HG03045 (cell line): ENCODE measurements at regions not wholly inside any gene's neighbourhood (a gene's known extent, or its start where the extent isn't known, plus 50 kb on each side); places are given as distances from the start of the nearest gene placed in this dataset.

ENCODE experiments used
- ATAC-seq: cut with Tn5 transposase; IDR thresholded peaks from one replicate; pipeline ENCODE4 v1.9.1; 2021; ENCODE audit warnings: mild to moderate bottlenecking, moderate library complexity; ENCODE audit not compliant: unreplicated experiment

DNA sequence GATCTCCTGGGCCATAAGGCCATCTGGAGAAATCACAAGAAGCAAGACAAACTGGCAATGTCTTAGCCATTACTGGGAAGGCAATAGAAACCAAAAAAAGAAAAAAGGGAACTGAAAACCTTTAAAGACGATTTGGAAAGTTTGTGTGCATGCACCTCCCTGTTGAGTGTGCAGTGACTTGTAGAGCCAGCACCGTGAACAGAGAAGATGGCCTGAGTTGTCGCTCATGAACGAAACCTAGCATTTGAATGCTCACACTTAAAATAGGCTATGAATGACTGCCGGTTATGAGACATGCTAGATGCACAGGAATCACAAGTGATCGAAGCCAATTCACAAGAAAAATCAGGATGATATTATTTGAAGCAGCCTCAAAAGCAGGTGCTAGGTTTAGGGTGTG, 151.3 kb upstream of the ADO start:
- peak; percentile 77 for ATAC-seq

DNA sequence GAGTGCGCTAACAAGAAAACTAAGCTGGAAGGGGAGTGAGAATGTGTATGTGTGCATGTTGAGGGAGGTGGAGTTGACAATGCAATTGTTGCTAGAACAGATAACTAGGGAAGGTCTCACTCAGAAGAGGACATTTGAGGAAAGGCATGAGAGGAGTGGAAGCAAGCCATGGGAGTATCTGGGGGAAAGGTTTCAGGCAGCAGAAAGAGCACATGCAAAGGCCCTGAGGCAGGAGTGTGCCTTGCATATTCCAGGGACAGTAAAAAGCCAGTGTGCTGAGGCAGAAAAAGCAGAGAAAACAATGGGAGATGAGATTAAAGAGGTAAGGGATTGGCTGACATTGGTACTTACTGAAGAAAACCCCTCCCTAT, 149.6 kb upstream of the ADO start:
- ATAC-seq = no peak

DNA sequence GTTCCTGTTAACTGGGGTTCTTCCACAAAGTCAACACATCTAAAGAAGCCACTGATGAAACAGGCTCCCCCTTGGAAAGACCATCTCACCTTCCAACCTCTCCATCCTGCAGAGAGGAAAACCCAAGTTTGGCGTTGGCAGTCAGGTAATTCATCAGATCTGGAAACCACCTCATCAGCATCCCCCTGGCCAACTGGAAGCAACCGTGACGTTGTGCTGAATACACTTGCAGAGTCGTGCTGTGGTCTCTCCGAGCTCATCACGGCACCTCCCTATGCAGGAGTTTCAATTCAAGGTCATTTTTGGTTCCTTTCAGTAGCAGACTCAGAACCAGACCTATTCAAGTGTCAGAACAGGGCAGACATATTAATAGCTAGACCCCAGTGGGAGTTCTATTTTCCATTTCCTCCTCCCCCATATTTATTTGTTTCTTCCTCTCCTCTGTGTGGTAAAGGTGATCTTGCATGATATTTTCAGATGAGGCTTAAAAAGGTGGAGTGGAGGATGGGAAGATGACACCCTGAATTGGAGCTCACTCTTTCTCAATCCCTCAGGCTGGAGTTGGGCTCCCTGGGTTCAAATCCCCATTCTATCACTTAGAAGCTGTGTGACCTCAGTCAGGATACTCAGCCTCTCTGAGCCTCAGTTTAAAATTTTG, 149.1 kb upstream of the ADO start:
- ATAC-seq = peak; percentile 83

DNA sequence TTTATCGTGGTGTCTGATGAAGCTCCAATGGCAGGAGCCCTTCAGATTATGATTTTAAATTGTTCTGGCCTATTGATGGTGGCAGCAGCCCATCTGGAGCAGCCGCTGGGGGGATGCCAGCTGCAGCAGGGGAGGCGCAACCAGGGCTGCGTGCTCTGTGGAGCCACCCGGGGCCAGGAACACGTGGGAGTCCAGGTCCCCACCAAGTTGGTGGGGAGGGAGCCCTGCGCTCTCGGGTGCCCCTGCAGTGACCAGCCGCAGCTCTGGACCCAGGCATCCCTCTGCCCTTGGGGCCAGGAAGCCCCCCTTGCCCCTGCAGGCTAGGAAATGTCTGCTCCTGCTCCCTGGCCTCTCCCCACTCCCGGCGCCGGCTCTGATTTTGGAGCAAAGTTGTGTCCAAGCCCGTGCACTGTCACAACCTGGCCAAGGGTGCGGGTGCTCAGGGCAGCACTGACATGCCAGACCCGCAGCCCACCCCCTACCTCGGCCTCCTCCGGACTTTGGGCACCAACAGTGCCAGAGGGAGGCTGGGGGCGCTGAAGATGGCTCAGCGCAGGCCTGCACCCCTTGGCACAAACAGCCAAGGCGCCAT, 147.2 kb upstream of the ADO start:
- no peak for ATAC-seq

DNA sequence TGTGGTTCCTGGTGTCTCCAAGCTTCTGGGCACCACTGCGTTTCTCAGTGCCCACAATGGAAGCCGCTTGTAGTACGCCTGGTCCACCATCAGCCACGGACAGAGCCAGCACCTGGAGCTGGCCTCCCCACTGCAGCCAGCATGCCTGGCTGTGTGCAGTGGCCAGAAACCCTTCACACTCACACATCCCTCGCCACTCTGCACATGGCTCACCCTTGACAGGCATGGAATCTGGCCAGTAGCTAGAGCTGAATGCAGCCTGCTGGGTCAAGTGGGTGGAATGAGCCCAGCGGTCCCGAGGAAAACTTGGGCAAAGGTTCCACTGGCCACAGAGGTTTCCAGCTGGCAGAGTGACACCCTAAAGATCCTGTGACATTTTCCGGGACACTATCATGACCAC, 146.0 kb upstream of the ADO start:
- no peak for ATAC-seq

DNA sequence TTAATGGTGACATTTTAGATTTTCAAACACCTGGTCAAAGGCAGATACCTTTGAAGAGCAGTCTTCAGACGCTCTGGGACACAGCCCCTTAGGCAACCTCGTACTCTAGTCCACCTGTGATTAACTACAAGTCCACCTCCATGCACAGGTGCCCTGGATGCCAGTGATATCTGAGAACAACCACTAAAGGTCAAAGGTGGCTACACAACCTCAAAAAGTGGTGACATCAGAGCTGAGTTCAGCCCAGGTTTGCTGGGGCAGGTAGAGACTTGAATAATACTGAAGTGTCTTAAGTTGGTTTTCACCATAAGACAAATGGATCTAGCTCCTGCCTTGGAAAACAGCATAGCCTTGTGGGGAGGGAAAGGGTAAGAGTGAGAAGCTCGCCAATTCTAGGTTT, 143.4 kb upstream of the ADO start:
- no peak for ATAC-seq

DNA sequence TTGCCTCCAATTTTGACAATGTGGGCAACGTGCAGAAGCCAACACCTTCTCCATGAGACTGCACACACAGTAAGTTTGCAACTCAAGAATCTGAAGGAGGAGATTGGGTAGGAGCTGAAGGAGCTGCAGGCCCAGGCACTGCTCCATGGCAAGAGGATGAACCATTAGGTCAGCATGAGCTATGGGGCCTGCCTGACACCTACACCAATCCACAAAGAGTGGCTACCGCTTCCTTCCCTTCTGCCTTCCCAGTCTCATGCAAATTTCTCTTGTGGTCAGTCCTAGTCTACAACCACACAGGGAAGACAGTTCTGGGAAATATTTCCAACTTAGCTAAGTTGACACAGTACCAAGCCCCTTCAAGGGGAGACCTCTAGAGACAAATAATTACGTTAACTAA, 142.0 kb upstream of the ADO start:
- ATAC-seq = no peak

DNA sequence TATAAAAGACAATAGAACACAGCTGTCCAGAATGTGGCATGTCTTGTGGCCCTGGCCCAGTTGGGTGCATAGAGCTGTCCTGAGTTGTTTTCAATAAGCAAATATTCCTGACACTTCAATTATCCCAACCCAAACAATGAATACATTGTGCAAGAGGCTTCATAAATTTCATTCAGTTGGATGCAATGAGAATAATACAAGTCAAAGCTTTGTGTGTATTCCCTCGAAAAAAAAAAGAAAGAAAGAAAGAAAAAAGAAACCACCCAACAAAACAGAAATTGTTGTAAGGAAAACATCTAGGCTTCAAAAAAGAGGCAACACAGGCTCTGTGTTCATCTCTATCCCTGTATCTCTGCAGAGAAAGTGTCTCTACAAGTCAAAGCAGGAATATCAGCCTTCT, 138.7 kb upstream of the ADO start:
- ATAC-seq = no peak

DNA sequence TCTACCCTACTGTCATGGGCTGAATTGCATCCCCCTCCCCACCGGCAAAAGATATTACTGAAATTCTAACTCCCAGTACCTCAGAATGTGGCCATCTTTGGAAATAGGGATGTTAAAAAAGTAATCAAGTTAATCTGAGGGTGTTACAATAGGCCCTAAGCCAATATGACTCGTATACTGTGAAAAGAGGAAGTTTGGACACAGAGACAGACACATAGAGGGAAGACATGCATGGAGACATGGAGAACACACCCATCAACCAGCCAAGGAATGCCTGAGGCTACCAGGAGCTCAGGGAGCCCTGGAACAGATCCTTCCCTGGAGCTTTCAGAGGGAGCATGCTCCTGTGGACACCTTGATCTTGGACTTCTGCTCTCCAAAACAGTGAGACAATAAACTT, 138.2 kb upstream of the ADO start:
- ATAC-seq = no peak

DNA sequence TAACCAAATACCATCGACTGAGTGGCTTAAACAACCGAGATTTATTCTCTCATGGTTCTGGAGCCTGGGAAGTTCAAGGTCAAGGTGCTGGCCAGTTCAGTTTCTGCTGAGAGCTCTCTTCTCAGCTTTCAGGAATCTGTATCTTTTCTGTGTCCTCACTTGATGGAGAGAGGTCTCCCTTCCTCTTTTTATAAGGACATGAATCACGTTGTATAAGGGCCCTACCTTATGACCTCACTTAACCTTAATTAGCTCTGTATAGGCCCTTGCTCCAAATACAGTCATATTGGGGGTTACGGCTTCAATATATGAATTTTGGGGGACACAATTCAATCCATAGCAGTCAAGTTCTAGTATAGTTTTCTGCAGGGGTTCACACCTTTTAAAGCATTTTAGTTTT, 135.2 kb upstream of the ADO start:
- no peak for ATAC-seq

DNA sequence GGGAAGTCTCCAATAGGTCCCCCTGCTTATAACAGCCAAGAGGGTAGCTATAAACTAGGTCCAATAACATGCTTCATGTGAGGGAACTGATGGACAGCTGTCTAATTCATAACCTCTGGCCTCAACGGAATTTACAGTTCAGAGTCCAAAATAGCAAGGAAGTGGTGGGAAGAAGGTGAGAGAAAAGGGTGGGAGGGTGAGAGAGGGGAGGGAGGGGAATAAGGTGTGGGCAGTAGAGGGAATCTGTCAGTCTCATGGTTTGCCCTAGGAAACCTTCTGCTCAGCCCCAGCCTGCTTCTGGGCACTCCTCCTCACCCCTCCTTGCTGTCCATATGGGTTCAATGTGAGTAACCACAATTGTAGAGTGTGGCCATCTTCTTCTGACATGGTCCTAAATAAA, 133.4 kb upstream of the ADO start:
- ATAC-seq = no peak

DNA sequence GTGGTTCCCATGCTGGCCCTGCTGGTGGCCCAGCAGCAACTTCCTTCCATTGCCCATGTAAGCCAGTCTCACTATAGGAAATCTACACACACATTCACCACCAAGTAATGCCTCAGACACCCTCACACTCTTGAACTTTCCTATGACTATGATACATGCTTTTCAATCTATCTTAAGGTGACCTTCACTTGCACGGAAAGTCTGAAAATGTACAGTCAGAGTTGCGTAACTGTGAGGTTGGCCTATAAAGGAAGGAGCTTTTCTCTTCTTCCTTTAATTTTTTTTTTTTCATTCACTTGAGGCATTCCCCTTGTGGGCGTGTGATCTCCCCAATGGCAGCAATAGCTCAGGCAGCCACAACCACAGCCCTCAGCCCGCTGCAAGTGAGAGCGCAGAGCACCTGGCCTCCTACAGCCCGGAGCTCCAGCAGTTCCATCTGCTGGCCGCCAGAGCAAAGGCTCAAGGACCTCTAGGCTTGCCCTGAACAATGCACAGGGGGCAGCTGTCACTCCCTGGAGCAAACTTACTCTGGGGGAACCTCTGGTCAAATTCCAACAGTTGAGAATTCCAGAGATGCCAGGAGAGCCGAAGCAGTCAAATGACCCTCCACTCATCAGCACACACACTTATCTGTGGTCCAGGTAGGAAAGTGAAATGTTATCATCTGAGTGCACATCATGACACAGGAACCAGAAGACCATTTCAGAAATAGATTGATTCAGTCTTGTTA, 123.1 kb upstream of the ADO start:
- ATAC-seq = peak; percentile 98

DNA sequence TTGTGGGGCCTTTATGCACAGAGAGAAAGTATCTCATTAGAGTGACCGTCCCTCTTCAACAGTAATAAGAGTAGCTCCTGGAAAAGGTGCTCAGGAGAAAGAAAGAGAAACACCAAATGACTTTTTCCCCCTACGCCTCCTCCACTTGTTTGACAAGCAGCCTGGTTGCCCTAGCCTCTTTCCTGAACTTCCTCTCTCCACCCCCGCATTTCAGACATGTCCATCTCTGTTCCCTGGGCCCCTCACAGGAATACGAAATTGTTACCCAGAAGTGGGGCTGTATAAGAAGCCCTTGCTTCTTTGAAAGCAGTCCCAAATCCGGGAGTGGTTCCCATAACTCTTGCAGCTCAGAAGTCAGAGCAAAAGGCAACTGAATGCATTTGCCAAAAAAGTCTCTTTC, 119.6 kb upstream of the ADO start:
- no peak for ATAC-seq

DNA sequence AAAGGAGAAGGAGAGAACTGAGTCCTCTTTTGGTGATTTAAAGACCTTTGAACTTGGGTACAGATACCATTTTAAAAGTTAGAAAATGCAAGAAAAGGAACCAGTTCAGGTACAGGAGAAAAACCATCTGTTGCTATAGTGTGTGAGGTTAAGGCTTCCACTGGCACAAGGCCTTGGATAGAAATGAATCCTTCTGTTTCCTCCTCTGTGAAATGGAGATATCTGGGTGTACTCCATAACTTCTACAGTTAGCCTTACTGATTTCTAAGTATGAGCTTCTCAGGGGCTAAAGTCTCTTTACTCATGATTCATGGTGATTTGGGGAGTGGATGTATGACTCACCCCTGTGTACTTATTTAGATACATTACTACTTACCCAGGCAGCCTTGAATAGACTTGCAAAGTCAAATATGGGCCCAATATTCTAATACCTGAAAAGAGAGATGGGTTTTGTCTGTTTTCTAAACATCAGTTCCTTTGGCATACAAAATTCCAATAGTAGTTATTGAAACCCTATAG, 117.2 kb upstream of the ADO start:
- ATAC-seq = no peak

DNA sequence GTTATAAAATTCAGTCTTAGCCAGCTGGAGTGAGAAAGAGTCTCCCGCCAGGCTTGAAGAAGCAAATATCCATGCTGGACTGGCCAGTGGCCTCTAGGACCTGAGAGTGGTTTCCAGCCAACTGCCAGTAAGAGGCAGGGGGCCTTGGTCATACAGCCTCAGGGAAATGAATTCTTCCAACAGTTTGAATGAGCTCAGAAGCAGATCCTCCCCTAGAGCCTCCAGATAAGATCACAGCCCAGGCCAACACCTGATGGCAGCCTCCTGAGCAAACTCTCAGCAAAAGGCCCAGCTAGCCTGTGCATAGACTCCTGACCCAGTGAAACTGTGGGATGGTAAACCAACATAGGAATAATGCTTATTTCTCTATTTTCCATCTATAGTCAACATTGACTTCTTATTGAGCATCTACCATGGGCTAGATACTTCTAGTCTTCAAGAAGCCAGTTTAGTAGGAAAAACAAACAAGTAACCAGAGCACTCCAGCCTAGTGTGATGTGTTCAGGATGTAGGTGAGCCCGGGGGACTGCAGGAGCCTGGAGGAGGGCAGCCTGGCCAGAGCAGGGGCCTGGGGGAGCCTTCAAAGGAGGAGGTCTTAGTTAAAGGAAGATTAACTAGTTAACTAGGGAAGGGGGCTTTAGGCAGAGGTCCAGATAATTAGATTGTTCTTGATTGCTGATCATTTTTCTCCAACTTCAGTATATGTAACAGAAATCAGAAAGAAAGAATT, 115.4 kb upstream of the ADO start:
- no peak for ATAC-seq

DNA sequence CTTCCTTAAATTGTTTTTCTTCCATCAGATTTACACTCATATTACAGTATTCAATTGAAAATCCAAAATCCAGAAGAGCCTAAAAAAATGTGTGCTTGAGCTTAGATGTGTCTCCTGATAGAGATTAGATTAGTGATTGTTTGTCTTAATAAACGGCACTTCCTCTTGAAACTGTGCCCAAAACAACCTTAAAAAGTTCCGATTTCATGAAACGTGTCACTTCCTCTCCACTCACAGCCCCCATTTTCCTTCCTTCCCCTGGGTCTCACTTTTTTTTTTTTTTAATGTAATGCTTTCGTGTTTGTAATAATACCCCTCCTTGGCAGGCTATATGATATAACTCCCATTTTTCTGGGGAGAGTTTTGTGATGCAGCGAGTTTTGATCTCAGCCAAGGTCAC, 114.8 kb upstream of the ADO start:
- no peak for ATAC-seq

DNA sequence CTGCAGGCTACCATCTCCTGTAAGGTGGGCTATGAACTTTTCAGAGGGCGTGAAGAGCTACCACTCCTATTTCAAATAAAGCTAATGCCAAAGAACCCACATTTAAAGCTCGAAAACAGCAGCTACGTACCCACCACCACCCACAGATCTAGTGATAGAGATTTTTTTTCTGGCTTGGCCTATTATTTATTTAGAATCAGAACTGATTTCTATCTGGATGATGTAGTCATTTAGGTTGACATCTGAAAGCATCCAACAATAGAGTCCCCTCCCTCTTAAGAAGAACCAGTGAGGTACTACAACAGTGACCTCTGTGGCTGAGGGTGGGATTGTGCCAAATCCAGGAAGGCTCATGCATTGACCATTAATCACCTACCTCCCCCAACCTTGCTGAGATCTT, 113.8 kb upstream of the ADO start:
- ATAC-seq = no peak

DNA sequence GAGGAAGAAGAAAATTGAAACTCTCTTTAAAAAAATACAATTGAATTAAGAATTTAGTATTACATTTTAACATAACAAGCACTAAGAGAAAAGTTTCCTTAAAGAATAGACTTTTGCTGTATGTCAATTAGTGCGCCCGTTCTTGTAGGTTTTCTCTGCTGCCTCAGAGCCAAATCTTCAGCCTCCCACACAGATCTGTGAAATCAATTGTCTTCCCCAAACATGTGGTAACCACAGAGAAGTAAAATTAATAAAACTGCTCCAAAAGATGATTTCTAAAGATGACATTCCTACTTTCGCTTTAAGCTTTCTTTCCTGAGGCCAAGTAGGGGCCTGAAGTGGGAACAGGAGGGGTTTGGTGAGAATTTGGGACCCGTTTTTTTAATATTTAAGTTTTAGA, 113.2 kb upstream of the ADO start:
- no peak for ATAC-seq

DNA sequence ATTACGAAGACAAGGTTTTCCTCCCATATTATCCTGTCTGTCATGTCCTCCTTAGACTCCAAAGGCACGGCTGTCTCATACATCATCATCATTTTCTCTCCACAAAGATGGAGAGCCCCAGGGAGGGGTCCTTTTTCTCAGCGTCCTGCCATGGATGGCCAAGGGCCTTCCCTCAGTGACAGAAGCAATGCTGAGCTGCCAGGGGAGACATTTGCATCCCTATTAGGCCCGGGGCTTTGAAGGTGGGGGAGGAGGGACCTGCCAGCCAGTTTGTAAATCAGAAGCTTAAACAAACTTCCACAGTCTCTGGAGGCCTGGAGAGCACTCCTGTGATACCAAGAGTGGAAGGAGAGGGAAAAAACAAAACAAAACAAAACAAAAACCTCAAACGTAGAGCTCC, 112.4 kb upstream of the ADO start:
- ATAC-seq = no peak

DNA sequence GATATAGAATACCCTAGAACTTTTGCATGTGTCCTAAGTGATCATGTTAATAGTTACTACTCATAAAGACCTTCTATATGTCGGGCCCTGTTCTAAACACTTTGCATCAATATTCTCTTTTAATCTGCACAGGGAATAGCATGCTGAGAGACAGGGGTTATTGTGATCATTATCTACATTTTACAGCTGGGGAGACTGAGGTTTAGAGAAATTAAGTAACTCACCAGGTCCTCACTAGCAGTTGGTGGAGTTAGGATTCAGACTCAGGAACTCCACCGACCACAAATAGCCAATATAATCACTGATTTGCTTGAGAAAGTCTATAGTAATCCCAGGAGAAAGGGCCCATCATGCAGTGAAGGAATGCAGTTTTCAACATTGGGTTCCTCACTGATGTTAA, 111.2 kb upstream of the ADO start:
- no peak for ATAC-seq

DNA sequence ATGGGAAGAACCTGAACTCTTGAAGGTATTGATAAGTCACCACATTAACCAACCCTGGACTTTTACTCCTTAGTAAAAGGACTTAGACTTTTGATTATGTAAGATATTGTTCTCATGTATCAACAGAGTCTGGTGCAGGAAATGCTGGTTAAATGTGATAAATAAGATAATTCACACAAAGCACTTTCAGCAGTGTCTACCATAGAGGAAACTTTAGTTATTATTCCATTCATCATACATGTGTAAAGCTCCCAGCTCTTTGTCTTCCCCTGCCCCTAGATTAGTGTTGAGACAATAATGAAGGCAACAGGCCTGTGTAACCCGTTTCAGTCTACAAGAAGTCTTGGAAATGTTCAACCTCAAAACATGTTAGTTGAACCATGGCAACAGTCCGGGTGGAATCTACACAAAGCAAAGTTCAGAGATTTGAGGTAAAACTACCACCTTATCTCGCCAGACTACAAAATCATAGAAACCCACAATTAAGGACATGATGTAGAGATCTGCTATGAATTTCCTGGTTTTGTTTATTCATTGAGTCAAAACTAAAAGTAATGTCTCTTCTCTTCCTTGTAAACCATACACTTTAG, 109.9 kb upstream of the ADO start:
- no peak for ATAC-seq
